ENCODE measurements at regions not wholly inside any gene's neighbourhood (a gene's known extent, or its start where the extent isn't known, plus 50 kb on each side); places are given as distances from the start of the nearest gene placed in this dataset.

DNA sequence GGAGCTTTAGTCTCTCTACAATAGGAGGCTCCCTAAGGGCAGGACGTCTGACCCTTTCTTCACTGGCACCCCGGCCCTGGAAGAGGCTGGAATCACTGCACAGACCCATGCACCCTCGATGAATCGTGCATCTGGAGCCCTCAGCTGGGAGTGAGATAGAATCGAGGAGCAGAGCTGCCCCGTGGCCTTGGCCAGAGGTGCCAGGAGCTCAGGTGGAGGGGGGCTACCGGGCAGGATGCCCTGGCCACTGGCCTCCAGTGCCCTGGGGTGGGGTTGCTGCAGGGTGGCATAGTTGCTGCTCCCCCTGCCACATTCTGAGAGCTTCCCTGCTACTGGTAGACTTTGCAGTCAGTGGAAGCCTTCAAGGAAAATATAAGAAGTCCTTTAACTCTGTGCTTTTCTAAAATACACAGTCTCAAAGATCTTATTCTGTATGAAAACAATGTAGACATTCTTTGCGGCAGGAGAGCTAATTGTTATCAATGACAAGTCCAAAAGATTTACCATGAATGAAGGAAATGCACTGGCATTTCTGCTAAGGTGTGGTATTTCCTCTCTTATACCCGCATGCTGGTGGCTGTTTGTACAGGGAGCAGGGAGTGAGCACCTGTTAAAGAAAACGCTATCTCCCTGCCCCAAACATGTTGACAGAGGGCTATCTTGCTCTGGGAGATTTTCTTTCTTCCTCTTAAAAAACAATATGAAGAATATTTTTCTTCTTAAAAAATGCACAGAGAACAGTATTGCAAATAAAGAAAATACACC is 122.8 kb downstream of the C6orf118 start:
- TF ChIP-seq, protein P1, sequence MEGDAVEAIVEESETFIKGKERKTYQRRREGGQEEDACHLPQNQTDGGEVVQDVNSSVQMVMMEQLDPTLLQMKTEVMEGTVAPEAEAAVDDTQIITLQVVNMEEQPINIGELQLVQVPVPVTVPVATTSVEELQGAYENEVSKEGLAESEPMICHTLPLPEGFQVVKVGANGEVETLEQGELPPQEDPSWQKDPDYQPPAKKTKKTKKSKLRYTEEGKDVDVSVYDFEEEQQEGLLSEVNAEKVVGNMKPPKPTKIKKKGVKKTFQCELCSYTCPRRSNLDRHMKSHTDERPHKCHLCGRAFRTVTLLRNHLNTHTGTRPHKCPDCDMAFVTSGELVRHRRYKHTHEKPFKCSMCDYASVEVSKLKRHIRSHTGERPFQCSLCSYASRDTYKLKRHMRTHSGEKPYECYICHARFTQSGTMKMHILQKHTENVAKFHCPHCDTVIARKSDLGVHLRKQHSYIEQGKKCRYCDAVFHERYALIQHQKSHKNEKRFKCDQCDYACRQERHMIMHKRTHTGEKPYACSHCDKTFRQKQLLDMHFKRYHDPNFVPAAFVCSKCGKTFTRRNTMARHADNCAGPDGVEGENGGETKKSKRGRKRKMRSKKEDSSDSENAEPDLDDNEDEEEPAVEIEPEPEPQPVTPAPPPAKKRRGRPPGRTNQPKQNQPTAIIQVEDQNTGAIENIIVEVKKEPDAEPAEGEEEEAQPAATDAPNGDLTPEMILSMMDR (conservative IDR thresholded peaks at IDR 0.05; ENCODE audit: low read length), result no peak
- no peak for TF ChIP-seq EZH2phosphoT487 (IDR thresholded peaks at IDR 0.05; ENCODE audit: borderline replicate concordance)
